Chondrocyte (in vitro differentiated cells): ENCODE measurements at regions not wholly inside any gene's neighbourhood (a gene's known extent, or its start where the extent isn't known, plus 50 kb on each side); places are given as distances from the start of the nearest gene placed in this dataset.

Experiments
- DNase-seq: peaks from one replicate; pipeline ENCODE4 v3.0.0; 2021; ENCODE audit warnings: mixed read lengths, low spot score
- H3K27ac Mint-ChIP-seq: one replicate; pipeline ENCODE4 v1.8.0; 2021; ENCODE audit warnings: mild to moderate bottlenecking, moderate library complexity, mixed read lengths; ENCODE audit not compliant: unreplicated experiment
- H3K27me3 Mint-ChIP-seq: 2 replicates; pipeline ENCODE4 v1.8.0; 2021; ENCODE audit warnings: low read depth, mixed read lengths
- H3K36me3 Mint-ChIP-seq: 2 replicates; pipeline ENCODE4 v1.8.0; 2021; ENCODE audit warnings: low read depth, mixed read lengths
- H3K4me1 Mint-ChIP-seq: 2 replicates; pipeline ENCODE4 v1.8.0; 2021; ENCODE audit warnings: low read depth, mild to moderate bottlenecking, mixed read lengths
- H3K4me3 Mint-ChIP-seq: one replicate; pipeline ENCODE4 v1.8.0; 2021; ENCODE audit warnings: mild to moderate bottlenecking, moderate library complexity, mixed read lengths; ENCODE audit not compliant: unreplicated experiment
- H3K9me3 Mint-ChIP-seq: 2 replicates; pipeline ENCODE4 v1.8.0; 2021; ENCODE audit warnings: low read depth, mixed read lengths
- CTCF ChIP-seq: fragments of 200-600 bp; sonication (generic); IDR thresholded peaks from 2 replicates; pipeline ENCODE4 v1.5.0; 2021; ENCODE audit warnings: antibody characterized with exemption, mild to moderate bottlenecking, moderate library complexity

GRCh38 chr3:181851063-181851462, 139.3 kb downstream of the SOX2 start:
- no peak for DNase-seq
- no peak overlapping the region for H3K4me3 Mint-ChIP-seq
- peaks cover 2% of the 10 kb centered on the region for H3K9me3 Mint-ChIP-seq
- peaks cover 1% of the 10 kb centered on the region for H3K27me3 Mint-ChIP-seq
- H3K36me3 Mint-ChIP-seq = no peaks in the 10 kb centered on the region
- H3K27ac Mint-ChIP-seq = no peak overlapping the region
- no peaks in the 10 kb centered on the region for H3K4me1 Mint-ChIP-seq
- no peak for TF ChIP-seq CTCF

GRCh38 chr3:181855825-181856224, 144.1 kb downstream of the SOX2 start:
- Mint-ChIP-seq H3K9me3 (peaks cover 2% of the 10 kb centered on the region), H3K27me3 (peaks cover 1% of the 10 kb centered on the region), H3K4me1 (no peaks in the 10 kb centered on the region), H3K27ac (no peak overlapping the region), H3K4me3 (no peak overlapping the region), H3K36me3 (no peaks in the 10 kb centered on the region)
- no peak for TF ChIP-seq CTCF
- DNase-seq = no peak

GRCh38 chr3:181859518-181859917, 147.8 kb downstream of the SOX2 start:
- Mint-ChIP-seq H3K4me3 (no peak overlapping the region), H3K4me1 (no peaks in the 10 kb centered on the region), H3K9me3 (no peaks in the 10 kb centered on the region), H3K27ac (no peak overlapping the region), H3K36me3 (no peaks in the 10 kb centered on the region), H3K27me3 (peaks cover 1% of the 10 kb centered on the region)
- no peak for DNase-seq
- TF ChIP-seq CTCF = no peak

GRCh38 chr3:181860235-181860634, 148.5 kb downstream of the SOX2 start:
- Mint-ChIP-seq H3K9me3 (no peaks in the 10 kb centered on the region), H3K4me1 (no peaks in the 10 kb centered on the region), H3K36me3 (no peaks in the 10 kb centered on the region), H3K27me3 (peaks cover 1% of the 10 kb centered on the region), H3K27ac (no peak overlapping the region), H3K4me3 (no peak overlapping the region)
- TF ChIP-seq CTCF = no peak
- DNase-seq = no peak

- no peak overlapping the region for H3K4me3 Mint-ChIP-seq
- no peaks in the 10 kb centered on the region for H3K4me1 Mint-ChIP-seq
- TF ChIP-seq CTCF = no peak
- H3K36me3 Mint-ChIP-seq = no peaks in the 10 kb centered on the region
- H3K27ac Mint-ChIP-seq = no peak overlapping the region
- H3K27me3 Mint-ChIP-seq = no peaks in the 10 kb centered on the region
- DNase-seq = no peak
- no peaks in the 10 kb centered on the region for H3K9me3 Mint-ChIP-seq
Observed at GRCh38 chr3:181862502-181862901, 150.8 kb downstream of the SOX2 start.
